GM19240 (cell line): ENCODE measurements at regions not wholly inside any gene's neighbourhood (a gene's known extent, or its start where the extent isn't known, plus 50 kb on each side); places are given as distances from the start of the nearest gene placed in this dataset.

Source experiments
- DNase-seq: peaks from one replicate; pipeline ENCODE4 v3.0.0; 2011; ENCODE audit warnings: low spot score; ENCODE audit not compliant: insufficient read length

- no peak for DNase-seq
Observed at GRCh38 chr12:118607831-118608230, 231.5 kb downstream of the SUDS3 start.

GRCh38 chr12:118608770-118609344, 232.5 kb downstream of the SUDS3 start:
- no peak for DNase-seq

GRCh38 chr12:118611295-118611694, 234.9 kb downstream of the SUDS3 start:
- no peak for DNase-seq

- no peak for DNase-seq
Observed at GRCh38 chr12:118611770-118612169, 235.4 kb downstream of the SUDS3 start.

GRCh38 chr12:118617611-118618450, 241.5 kb downstream of the SUDS3 start:
- no peak for DNase-seq

- no peak for DNase-seq
Observed at GRCh38 chr12:118618695-118619094, 242.3 kb downstream of the SUDS3 start.

GRCh38 chr12:118625050-118625675, 248.8 kb downstream of the SUDS3 start:
- no peak for DNase-seq

GRCh38 chr12:118633071-118633470, 256.7 kb downstream of the SUDS3 start:
- DNase-seq: no peak

- DNase-seq: no peak
Observed at GRCh38 chr12:118635276-118635675, 258.9 kb downstream of the SUDS3 start.

GRCh38 chr12:118637767-118638370, 261.5 kb downstream of the SUDS3 start:
- no peak for DNase-seq

- no peak for DNase-seq
Observed at GRCh38 chr12:118641249-118641648, 264.9 kb downstream of the SUDS3 start.

- peak; percentile 8 for DNase-seq
Observed at GRCh38 chr12:118645219-118645618, 268.9 kb downstream of the SUDS3 start.

GRCh38 chr12:118649765-118650585, 273.6 kb downstream of the SUDS3 start:
- DNase-seq: no peak

GRCh38 chr12:118650586-118650960, 274.2 kb downstream of the SUDS3 start:
- no peak for DNase-seq

GRCh38 chr12:118651487-118651886, 275.1 kb downstream of the SUDS3 start:
- DNase-seq: no peak

GRCh38 chr12:118655588-118655987, 279.2 kb downstream of the SUDS3 start:
- no peak for DNase-seq

GRCh38 chr12:118680356-118680963, 300.9 kb upstream of the SRRM4 start:
- no peak for DNase-seq

- no peak for DNase-seq
Observed at GRCh38 chr12:118682656-118683055, 298.7 kb upstream of the SRRM4 start.

GRCh38 chr12:118685983-118686607, 295.2 kb upstream of the SRRM4 start:
- DNase-seq: no peak

GRCh38 chr12:118689793-118690192, 291.5 kb upstream of the SRRM4 start:
- DNase-seq: no peak
